GM12873 (cell line): ENCODE measurements at regions not wholly inside any gene's neighbourhood (a gene's known extent, or its start where the extent isn't known, plus 50 kb on each side); places are given as distances from the start of the nearest gene placed in this dataset.
A peak's percentile ranks its signal among the peaks of the same experiment; 100 is the strongest.

ENCODE experiments used
- TF ChIP-seq, protein P1 (sequence below): IDR thresholded peaks from 2 replicates; pipeline ENCODE4 v1.5.1; 2012; ENCODE audit warnings: low read depth, mild to moderate bottlenecking, moderate library complexity, low read length, control low read depth; ENCODE audit not compliant: insufficient read depth; ENCODE audit errors: missing control alignments

DNA sequence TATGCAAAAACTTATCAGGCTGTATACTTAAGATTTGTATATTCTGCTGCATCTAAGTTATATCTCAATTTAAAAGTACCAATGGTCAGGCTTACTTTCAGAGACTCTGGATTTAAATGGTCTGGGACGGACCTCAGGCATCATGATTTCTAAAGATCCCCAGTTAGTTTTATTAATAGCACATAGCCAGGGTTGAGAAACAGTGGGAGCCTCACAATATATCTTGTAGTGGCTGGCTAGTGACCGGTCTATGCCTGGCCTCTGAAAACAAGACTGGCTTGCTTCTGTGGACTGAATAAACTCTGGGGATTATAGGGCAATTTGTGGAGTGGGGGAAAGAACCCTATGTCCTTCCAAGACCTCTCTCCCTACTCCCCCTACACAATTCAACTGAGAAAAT is 162.5 kb upstream of the SLC1A4 start:
- TF ChIP-seq, protein P1, sequence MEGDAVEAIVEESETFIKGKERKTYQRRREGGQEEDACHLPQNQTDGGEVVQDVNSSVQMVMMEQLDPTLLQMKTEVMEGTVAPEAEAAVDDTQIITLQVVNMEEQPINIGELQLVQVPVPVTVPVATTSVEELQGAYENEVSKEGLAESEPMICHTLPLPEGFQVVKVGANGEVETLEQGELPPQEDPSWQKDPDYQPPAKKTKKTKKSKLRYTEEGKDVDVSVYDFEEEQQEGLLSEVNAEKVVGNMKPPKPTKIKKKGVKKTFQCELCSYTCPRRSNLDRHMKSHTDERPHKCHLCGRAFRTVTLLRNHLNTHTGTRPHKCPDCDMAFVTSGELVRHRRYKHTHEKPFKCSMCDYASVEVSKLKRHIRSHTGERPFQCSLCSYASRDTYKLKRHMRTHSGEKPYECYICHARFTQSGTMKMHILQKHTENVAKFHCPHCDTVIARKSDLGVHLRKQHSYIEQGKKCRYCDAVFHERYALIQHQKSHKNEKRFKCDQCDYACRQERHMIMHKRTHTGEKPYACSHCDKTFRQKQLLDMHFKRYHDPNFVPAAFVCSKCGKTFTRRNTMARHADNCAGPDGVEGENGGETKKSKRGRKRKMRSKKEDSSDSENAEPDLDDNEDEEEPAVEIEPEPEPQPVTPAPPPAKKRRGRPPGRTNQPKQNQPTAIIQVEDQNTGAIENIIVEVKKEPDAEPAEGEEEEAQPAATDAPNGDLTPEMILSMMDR = no peak

DNA sequence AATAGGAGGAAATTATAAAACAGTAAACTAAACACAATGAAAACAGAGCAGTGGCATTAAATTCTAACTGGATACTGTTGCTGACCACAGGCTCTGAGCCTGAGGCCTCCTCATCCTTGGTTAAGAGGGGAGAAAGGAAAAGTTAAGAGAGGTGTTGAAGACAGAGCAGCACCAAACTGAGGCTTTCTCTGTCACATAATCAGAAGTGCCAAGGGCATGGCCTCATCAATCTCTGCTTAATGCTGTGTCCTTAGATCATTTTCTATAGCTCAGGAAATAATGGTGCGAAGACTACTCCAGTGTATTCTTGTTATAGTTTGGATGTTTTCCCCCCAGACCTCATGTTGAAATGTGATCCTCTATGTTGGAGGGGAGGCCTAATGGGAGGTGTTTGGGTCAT is 160.9 kb upstream of the SLC1A4 start:
- TF ChIP-seq, protein P1 = no peak

DNA sequence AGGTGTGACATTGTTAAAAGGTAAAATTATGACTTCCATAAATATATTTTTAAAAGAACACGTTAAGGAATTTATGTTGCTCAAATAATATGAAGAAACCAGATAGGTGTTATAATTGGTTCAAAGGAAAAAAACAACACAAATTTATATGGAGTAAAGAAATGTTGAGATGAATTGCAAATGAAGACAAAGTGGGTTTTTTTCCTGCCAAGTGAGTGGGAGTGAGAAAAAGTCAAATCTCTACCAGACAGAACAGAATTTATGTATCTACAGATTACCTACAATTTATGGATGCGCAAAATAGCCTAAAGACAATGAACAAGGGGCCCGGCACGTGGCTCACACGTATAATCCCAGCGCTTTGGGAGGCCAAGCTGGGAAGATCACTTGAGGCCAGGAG is 159.7 kb upstream of the SLC1A4 start:
- TF ChIP-seq, protein P1 = no peak

DNA sequence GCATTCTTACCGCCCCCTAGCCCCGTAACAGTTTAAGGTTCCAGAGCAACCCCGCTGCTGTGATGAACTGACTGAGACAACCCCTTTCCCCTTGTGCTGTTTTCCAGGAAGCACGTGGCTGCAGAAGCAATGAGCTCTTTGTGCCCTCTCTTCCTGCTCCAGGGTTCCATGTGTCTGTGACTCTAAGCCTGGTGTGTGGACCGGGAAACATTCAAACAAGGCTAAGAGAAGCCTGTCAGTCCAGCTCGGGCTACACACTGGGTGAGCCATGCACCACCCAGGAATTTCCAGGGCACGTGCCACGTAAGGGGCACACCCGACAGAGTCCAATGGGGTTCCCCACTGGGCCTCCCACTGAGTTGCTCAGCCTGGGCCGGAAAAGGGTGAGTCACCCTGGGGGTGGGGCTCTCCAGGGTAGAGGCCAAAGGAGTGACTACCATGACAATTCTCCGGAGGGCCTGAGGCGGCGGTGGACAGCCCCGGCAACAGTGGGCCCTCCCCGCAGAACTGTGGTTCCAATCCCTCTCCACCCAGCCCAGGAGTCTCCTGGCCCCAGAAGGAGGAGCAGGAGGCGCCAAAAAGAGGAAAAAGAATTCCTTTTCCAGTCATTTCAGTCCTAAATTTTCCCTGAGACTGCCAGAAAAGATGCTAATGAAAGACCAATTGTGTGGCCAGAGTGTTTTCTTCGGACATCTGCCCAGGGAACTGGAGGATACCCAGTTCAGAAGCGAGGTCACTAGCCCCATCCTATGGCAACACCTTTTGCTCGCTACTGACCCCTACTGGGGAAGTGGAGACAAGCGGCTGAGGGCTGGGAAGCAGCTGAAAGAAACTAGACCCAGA is 157.8 kb upstream of the SLC1A4 start:
- TF ChIP-seq, protein P1 = peak; percentile 98

DNA sequence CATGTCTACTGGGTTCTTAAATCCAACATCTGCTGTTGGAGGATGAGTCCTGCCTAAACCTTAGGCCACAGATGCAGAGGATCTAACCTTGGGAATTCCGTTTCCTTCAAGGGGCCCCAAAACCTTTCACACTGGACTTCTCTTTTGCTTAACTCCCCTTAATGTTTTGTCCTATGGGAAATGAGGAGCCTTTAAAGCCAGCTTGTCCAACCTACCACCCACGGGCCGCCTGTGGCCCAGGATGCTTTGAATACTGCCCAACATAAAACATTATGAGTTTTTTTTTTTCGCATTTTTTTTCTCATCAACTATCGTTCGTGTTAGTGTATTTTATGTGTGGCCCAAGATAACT is 157.2 kb upstream of the SLC1A4 start:
- TF ChIP-seq, protein P1 = no peak

DNA sequence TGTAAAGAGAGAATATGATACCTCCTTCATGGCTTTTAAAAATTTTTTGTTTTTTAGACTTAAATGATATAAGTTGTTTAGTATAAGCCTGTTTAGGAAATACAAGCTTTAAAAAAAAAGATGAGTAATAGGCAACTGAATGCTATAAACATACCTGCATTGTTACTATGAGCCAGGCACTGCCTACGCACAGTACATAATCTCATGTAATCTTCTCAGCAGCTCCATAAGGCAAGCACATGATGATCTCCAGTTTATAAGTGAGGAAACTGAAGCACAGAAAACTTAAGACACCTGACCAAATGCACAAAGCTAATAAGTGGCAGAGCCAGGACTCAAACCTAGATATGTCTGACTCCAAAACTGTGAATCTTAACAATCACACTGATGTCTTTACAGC is 156.3 kb upstream of the SLC1A4 start:
- TF ChIP-seq, protein P1 = no peak

DNA sequence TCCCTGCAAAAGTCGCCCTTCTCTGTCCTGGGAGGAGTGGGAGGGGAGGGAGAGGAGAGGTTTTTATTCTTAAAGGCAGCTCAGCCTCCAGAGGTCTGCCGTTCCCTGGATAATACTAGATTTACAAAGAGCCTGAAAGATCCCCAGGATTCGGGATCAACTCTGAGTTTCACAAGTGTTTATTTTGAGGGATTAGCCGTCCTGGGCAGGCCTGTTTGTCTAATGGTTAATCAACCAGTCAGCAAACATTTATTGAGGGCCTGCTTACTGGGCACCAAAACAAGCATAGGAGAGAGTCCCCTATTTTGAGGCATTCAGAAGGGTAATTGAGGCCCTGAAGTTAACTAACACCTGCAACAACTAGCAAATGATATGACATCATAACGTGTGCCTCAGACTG is 152.6 kb upstream of the SLC1A4 start:
- TF ChIP-seq, protein P1 = no peak
